ENCODE measurements at regions not wholly inside any gene's neighbourhood (a gene's known extent, or its start where the extent isn't known, plus 50 kb on each side); places are given as distances from the start of the nearest gene placed in this dataset.

GRCh38 chr12:124410354-124411175 lies 115.7 kb downstream of the RFLNA start:
- peaks cover 0 to 80% (median 40%) of the 10 kb centered on the region in 5 donors for H3K36me3 ChIP-seq (ENCODE audit: control insufficient read depth in 5 of 5, insufficient read depth in 5 of 5, low read length in 5 of 5)
- peak overlapping the region; percentile 16 for H3K27ac ChIP-seq (ENCODE audit: low read depth, low read length)
- peaks cover 0 to 36% (median 32%) of the 10 kb centered on the region in 5 donors for H3K4me1 ChIP-seq (ENCODE audit: control insufficient read depth in 5 of 5, insufficient read depth in 5 of 5, low read length in 5 of 5)
- peak overlapping the region in 1 of 5 donors; percentile 19 for H3K9ac ChIP-seq (ENCODE audit: low read length in 5 of 5)
- no peaks in the 10 kb centered on the region for H3K27me3 ChIP-seq (ENCODE audit: control insufficient read depth in 5 of 5, insufficient read depth in 4 of 5, low read length in 5 of 5)
- H3K4me3 ChIP-seq (ENCODE audit: low read depth in 1 of 5, low read length in 5 of 5) = no peak overlapping the region
- H3K9me3 ChIP-seq (ENCODE audit: control insufficient read depth in 5 of 5, low read length in 5 of 5) = no peaks in the 10 kb centered on the region

- no peak overlapping the region for H3K9ac ChIP-seq (ENCODE audit: low read length in 5 of 5)
- H3K9me3 ChIP-seq (ENCODE audit: control insufficient read depth in 5 of 5, low read length in 5 of 5) = no peaks in the 10 kb centered on the region
- H3K27me3 ChIP-seq (ENCODE audit: control insufficient read depth in 5 of 5, insufficient read depth in 4 of 5, low read length in 5 of 5) = no peaks in the 10 kb centered on the region
- H3K4me1 ChIP-seq (ENCODE audit: control insufficient read depth in 5 of 5, insufficient read depth in 5 of 5, low read length in 5 of 5) = peaks cover 1 to 48% (median 46%) of the 10 kb centered on the region in 5 donors
- H3K4me3 ChIP-seq (ENCODE audit: low read depth in 1 of 5, low read length in 5 of 5) = no peak overlapping the region
- H3K27ac ChIP-seq (ENCODE audit: low read depth, low read length) = no peak overlapping the region
- peaks cover 0 to 71% (median 32%) of the 10 kb centered on the region in 5 donors for H3K36me3 ChIP-seq (ENCODE audit: control insufficient read depth in 5 of 5, insufficient read depth in 5 of 5, low read length in 5 of 5)
These were observed 114.1 kb downstream of the RFLNA start for GRCh38 chr12:124408822-124409517.

GRCh38 chr12:124407074-124407473 lies 112.2 kb downstream of the RFLNA start:
- Histone ChIP-seq H3K4me1 (ENCODE audit: control insufficient read depth in 5 of 5, insufficient read depth in 5 of 5, low read length in 5 of 5) (peaks cover 1 to 44% (median 37%) of the 10 kb centered on the region in 5 donors), H3K9me3 (ENCODE audit: control insufficient read depth in 5 of 5, low read length in 5 of 5) (no peaks in the 10 kb centered on the region), H3K9ac (ENCODE audit: low read length in 5 of 5) (no peak overlapping the region), H3K27ac (ENCODE audit: low read depth, low read length) (no peak overlapping the region), H3K27me3 (ENCODE audit: control insufficient read depth in 5 of 5, insufficient read depth in 4 of 5, low read length in 5 of 5) (no peaks in the 10 kb centered on the region), H3K4me3 (ENCODE audit: low read depth in 1 of 5, low read length in 5 of 5) (no peak overlapping the region), H3K36me3 (ENCODE audit: control insufficient read depth in 5 of 5, insufficient read depth in 5 of 5, low read length in 5 of 5) (peaks cover 0 to 64% (median 28%) of the 10 kb centered on the region in 5 donors)

GRCh38 chr12:124406043-124406442 lies 111.2 kb downstream of the RFLNA start:
- Histone ChIP-seq H3K4me3 (ENCODE audit: low read depth in 1 of 5, low read length in 5 of 5) (no peak overlapping the region), H3K9me3 (ENCODE audit: control insufficient read depth in 5 of 5, low read length in 5 of 5) (no peaks in the 10 kb centered on the region), H3K27me3 (ENCODE audit: control insufficient read depth in 5 of 5, insufficient read depth in 4 of 5, low read length in 5 of 5) (no peaks in the 10 kb centered on the region), H3K27ac (ENCODE audit: low read depth, low read length) (no peak overlapping the region), H3K9ac (ENCODE audit: low read length in 5 of 5) (no peak overlapping the region), H3K36me3 (ENCODE audit: control insufficient read depth in 5 of 5, insufficient read depth in 5 of 5, low read length in 5 of 5) (peaks cover 0 to 68% (median 38%) of the 10 kb centered on the region in 5 donors), H3K4me1 (ENCODE audit: control insufficient read depth in 5 of 5, insufficient read depth in 5 of 5, low read length in 5 of 5) (peaks cover 1 to 36% (median 28%) of the 10 kb centered on the region in 5 donors)

GRCh38 chr12:124405592-124405991 lies 110.7 kb downstream of the RFLNA start:
- Histone ChIP-seq H3K36me3 (ENCODE audit: control insufficient read depth in 5 of 5, insufficient read depth in 5 of 5, low read length in 5 of 5) (peaks cover 0 to 72% (median 39%) of the 10 kb centered on the region in 5 donors), H3K9me3 (ENCODE audit: control insufficient read depth in 5 of 5, low read length in 5 of 5) (no peaks in the 10 kb centered on the region), H3K4me3 (ENCODE audit: low read depth in 1 of 5, low read length in 5 of 5) (no peak overlapping the region), H3K4me1 (ENCODE audit: control insufficient read depth in 5 of 5, insufficient read depth in 5 of 5, low read length in 5 of 5) (peaks cover 1 to 34% (median 24%) of the 10 kb centered on the region in 5 donors), H3K27me3 (ENCODE audit: control insufficient read depth in 5 of 5, insufficient read depth in 4 of 5, low read length in 5 of 5) (no peaks in the 10 kb centered on the region), H3K9ac (ENCODE audit: low read length in 5 of 5) (no peak overlapping the region), H3K27ac (ENCODE audit: low read depth, low read length) (no peak overlapping the region)

GRCh38 chr12:124405151-124405550 lies 110.3 kb downstream of the RFLNA start:
- H3K4me3 ChIP-seq (ENCODE audit: low read depth in 1 of 5, low read length in 5 of 5) = no peak overlapping the region
- H3K27ac ChIP-seq (ENCODE audit: low read depth, low read length) = no peak overlapping the region
- H3K4me1 ChIP-seq (ENCODE audit: control insufficient read depth in 5 of 5, insufficient read depth in 5 of 5, low read length in 5 of 5) = peaks cover 1 to 29% (median 20%) of the 10 kb centered on the region in 5 donors

GRCh38 chr12:124404162-124404784 lies 109.4 kb downstream of the RFLNA start:
- H3K4me1 ChIP-seq (ENCODE audit: control insufficient read depth in 5 of 5, insufficient read depth in 5 of 5, low read length in 5 of 5) = peaks cover 1 to 33% (median 22%) of the 10 kb centered on the region in 5 donors
- H3K27me3 ChIP-seq (ENCODE audit: control insufficient read depth in 5 of 5, insufficient read depth in 4 of 5, low read length in 5 of 5) = no peaks in the 10 kb centered on the region
- peak overlapping the region in 1 of 5 donors; percentile 37 for H3K9ac ChIP-seq (ENCODE audit: low read length in 5 of 5)
- peaks cover 0 to 74% (median 42%) of the 10 kb centered on the region in 5 donors for H3K36me3 ChIP-seq (ENCODE audit: control insufficient read depth in 5 of 5, insufficient read depth in 5 of 5, low read length in 5 of 5)
- no peak overlapping the region for H3K27ac ChIP-seq (ENCODE audit: low read depth, low read length)
- no peaks in the 10 kb centered on the region for H3K9me3 ChIP-seq (ENCODE audit: control insufficient read depth in 5 of 5, low read length in 5 of 5)
- H3K4me3 ChIP-seq (ENCODE audit: low read depth in 1 of 5, low read length in 5 of 5) = no peak overlapping the region

More at GRCh38 chr12:124405151-124405550, 110.3 kb downstream of the RFLNA start:
- Histone ChIP-seq H3K9ac (ENCODE audit: low read length in 5 of 5) (no peak overlapping the region), H3K27me3 (ENCODE audit: control insufficient read depth in 5 of 5, insufficient read depth in 4 of 5, low read length in 5 of 5) (no peaks in the 10 kb centered on the region), H3K36me3 (ENCODE audit: control insufficient read depth in 5 of 5, insufficient read depth in 5 of 5, low read length in 5 of 5) (peaks cover 0 to 75% (median 43%) of the 10 kb centered on the region in 5 donors), H3K9me3 (ENCODE audit: control insufficient read depth in 5 of 5, low read length in 5 of 5) (no peaks in the 10 kb centered on the region)

GRCh38 chr12:124403273-124403672 lies 108.4 kb downstream of the RFLNA start:
- H3K9me3 ChIP-seq (ENCODE audit: control insufficient read depth in 5 of 5, low read length in 5 of 5) = no peaks in the 10 kb centered on the region
- no peak overlapping the region for H3K9ac ChIP-seq (ENCODE audit: low read length in 5 of 5)
- H3K36me3 ChIP-seq (ENCODE audit: control insufficient read depth in 5 of 5, insufficient read depth in 5 of 5, low read length in 5 of 5) = peaks cover 0 to 74% (median 39%) of the 10 kb centered on the region in 5 donors
- H3K27me3 ChIP-seq (ENCODE audit: control insufficient read depth in 5 of 5, insufficient read depth in 4 of 5, low read length in 5 of 5) = no peaks in the 10 kb centered on the region
- peaks cover 6 to 43% (median 32%) of the 10 kb centered on the region in 5 donors for H3K4me1 ChIP-seq (ENCODE audit: control insufficient read depth in 5 of 5, insufficient read depth in 5 of 5, low read length in 5 of 5)
- H3K4me3 ChIP-seq (ENCODE audit: low read depth in 1 of 5, low read length in 5 of 5) = no peak overlapping the region
- H3K27ac ChIP-seq (ENCODE audit: low read depth, low read length) = no peak overlapping the region

- H3K9ac ChIP-seq (ENCODE audit: low read length in 5 of 5) = no peak overlapping the region
- peaks cover 0 to 78% (median 46%) of the 10 kb centered on the region in 5 donors for H3K36me3 ChIP-seq (ENCODE audit: control insufficient read depth in 5 of 5, insufficient read depth in 5 of 5, low read length in 5 of 5)
- peaks cover 9 to 50% (median 40%) of the 10 kb centered on the region in 5 donors for H3K4me1 ChIP-seq (ENCODE audit: control insufficient read depth in 5 of 5, insufficient read depth in 5 of 5, low read length in 5 of 5)
- H3K4me3 ChIP-seq (ENCODE audit: low read depth in 1 of 5, low read length in 5 of 5) = no peak overlapping the region
- no peaks in the 10 kb centered on the region for H3K9me3 ChIP-seq (ENCODE audit: control insufficient read depth in 5 of 5, low read length in 5 of 5)
- H3K27me3 ChIP-seq (ENCODE audit: control insufficient read depth in 5 of 5, insufficient read depth in 4 of 5, low read length in 5 of 5) = no peaks in the 10 kb centered on the region
- no peak overlapping the region for H3K27ac ChIP-seq (ENCODE audit: low read depth, low read length)
These were observed 107.6 kb downstream of the RFLNA start for GRCh38 chr12:124402248-124403066.
